ENCODE measurements at regions not wholly inside any gene's neighbourhood (a gene's known extent, or its start where the extent isn't known, plus 50 kb on each side); places are given as distances from the start of the nearest gene placed in this dataset.

DNA sequence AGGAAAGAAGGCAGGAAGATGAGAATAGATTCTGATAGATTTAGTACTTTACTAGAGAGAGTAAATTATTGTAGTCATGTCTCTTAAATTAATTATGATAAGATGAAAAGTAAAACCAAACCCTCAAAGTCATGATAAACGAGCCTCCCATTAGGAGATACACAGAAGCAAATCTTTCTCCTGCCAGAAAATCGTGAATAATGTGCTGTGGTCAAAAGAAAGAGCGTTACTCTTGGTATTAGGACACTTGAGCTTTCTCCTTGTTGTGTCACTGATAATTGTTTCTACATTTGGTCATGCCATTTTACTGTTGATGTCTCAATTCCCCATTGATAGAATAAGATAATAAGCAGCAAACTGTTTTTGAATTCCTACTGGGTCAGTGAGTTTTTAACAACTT is 562.8 kb upstream of the TLE4 start:
- TF ChIP-seq, protein P1, sequence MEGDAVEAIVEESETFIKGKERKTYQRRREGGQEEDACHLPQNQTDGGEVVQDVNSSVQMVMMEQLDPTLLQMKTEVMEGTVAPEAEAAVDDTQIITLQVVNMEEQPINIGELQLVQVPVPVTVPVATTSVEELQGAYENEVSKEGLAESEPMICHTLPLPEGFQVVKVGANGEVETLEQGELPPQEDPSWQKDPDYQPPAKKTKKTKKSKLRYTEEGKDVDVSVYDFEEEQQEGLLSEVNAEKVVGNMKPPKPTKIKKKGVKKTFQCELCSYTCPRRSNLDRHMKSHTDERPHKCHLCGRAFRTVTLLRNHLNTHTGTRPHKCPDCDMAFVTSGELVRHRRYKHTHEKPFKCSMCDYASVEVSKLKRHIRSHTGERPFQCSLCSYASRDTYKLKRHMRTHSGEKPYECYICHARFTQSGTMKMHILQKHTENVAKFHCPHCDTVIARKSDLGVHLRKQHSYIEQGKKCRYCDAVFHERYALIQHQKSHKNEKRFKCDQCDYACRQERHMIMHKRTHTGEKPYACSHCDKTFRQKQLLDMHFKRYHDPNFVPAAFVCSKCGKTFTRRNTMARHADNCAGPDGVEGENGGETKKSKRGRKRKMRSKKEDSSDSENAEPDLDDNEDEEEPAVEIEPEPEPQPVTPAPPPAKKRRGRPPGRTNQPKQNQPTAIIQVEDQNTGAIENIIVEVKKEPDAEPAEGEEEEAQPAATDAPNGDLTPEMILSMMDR (conservative IDR thresholded peaks at IDR 0.05; ENCODE audit: low read depth, low read length): no peak
- no peak for DNase-seq (ENCODE audit: low read depth)

DNA sequence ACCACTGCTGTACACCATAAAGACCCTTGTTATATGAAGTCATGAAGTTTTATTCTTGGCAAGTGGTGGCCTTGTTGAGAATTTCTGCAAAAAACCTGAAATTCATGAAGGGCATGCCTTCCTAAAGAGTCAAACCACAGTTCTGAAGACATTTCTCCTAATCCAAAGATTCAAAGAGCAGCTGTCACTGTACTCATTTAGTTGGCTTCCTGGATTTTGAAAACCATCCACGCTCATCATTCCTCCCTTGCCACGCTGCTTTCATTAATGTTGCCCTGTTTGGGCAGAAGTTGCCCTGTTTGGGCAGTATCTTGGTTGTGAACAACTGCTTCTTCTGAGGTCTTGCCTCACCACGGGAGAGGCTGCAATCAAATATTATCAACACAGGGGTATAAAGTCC is 560.3 kb upstream of the TLE4 start:
- TF ChIP-seq, protein P1 (conservative IDR thresholded peaks at IDR 0.05; ENCODE audit: low read depth, low read length): no peak
- DNase-seq (ENCODE audit: low read depth): no peak
- H3K4me3 ChIP-seq (ENCODE audit: low read depth, low read length): no peak overlapping the region

More for the DNA sequence above, 562.8 kb upstream of the TLE4 start:
- H3K4me3 ChIP-seq (ENCODE audit: low read depth, low read length): no peak overlapping the region

DNA sequence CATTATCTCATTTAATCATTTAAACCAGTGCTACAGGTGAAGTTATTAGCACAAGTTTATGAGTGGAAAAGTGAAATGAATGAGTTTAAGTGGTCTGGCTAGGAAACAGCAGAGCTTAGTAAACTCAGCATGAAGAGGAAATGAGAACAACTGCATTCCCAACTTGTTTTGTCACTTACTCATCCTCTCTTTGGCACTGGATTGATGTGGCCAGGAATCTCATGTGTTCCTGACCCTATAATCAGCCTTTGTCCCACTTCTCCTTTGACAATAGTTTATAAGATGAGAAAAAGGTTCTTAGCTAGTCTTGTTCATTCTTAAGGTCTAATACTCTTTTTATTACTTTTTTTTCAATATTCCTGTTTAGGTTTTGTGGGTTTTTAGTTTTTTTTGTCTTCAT is 559.2 kb upstream of the TLE4 start:
- TF ChIP-seq, protein P1 (conservative IDR thresholded peaks at IDR 0.05; ENCODE audit: low read depth, low read length): no peak
- DNase-seq (ENCODE audit: low read depth): no peak
- H3K4me3 ChIP-seq (ENCODE audit: low read depth, low read length): no peak overlapping the region

DNA sequence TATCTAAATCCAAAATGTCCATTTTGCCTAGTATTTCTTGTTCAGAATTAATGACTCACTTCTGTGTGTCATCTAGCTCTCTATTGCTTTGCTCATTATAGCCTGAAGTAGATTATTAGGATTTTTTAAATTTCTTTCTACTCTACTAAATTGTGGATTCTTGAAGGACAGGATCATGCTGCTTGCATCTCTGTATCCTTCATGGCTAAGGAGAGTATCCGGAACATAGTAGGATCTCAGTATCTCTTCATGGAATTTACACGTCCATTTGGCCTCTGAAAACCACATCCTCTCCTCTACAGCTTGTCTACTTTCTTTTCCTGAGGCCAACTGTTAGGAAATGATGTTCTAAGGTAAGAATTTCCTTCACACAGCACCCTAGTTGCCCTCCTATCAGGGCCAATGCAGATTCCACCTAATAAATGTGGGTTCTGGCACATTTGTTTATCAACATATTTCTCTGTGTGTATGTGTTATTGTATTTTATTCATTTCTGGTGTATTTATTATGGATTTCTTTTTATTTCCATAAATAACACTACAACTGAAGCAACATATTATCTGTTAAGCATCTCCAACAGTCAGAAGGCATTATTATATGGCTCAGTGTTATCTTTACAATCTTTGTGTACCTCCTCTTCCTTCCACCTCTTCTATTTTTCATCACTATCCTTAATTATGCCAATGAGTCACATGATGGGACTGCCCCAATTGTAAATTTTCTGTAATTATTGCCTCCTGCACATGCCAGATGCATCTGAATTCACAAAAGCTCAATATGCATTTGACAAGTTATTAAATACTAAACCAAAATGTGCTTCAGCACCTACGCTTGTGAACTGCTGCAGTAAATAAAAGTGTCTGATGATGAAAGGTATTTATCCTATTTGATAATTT is 557.8 kb upstream of the TLE4 start:
- H3K4me3 ChIP-seq (ENCODE audit: low read depth, low read length): no peak overlapping the region
- TF ChIP-seq, protein P1 (conservative IDR thresholded peaks at IDR 0.05; ENCODE audit: low read depth, low read length): no peak
- no peak for DNase-seq (ENCODE audit: low read depth)

DNA sequence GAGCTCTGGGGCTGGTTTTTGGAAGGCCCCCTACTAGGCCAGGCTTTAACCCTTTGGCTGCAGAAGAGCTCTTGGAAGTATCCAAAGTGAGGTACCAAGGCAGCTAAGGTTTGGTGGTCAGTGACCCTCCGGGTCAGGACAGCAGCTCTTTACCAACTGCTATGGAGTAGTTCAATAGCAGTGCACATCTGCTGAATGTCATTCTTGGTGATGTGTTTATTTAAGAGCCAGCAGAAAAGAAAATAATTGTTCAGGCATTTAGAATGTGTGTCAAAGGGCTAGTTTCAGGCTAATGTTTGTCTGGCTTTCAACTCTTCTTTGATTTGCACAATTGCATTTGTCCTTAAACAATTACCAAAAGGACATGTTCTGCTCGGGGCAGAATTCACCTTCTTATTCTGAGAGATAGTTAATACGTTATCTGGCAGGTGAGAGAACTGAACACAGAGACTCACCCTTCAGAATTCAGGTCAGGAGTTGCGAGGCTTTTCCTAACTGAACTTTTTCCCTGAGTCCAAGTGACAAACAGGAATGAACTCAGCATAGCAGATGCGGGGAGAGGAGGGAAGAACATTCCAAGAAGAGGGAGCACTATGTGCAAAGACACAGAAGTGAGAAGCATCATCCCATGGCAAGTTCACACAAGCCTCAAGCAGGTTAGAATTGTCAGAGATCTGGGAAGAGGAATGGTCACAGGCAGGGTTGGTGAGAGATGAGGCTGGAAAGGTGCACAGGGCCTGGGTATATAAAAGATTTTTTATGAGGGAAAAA is 556.7 kb upstream of the TLE4 start:
- DNase-seq (ENCODE audit: low read depth): no peak
- no peak overlapping the region for H3K4me3 ChIP-seq (ENCODE audit: low read depth, low read length)
- TF ChIP-seq, protein P1 (conservative IDR thresholded peaks at IDR 0.05; ENCODE audit: low read depth, low read length): no peak

DNA sequence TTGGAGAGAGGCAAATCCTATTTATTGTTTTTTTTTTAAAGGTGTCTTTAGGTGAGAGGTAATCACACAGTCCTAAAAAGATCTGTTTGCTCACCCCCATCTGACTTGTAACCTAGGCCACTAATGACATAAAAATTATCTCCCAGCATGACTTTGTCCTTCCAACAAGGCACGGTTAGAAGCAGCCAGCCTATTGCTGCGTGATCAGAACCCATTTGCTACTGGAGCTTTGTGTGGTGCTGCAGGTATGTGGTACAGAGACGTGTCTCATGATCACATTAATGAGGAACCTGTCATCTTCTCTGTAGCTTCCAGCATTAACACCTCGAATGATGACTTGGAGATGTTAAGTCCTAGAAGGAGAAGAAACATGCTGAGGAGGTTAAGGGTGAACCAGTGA is 555.8 kb upstream of the TLE4 start:
- H3K4me3 ChIP-seq (ENCODE audit: low read depth, low read length): no peak overlapping the region
- TF ChIP-seq, protein P1 (conservative IDR thresholded peaks at IDR 0.05; ENCODE audit: low read depth, low read length): no peak
- DNase-seq (ENCODE audit: low read depth): no peak
